K562 (cell line): ENCODE measurements at regions not wholly inside any gene's neighbourhood (a gene's known extent, or its start where the extent isn't known, plus 50 kb on each side); places are given as distances from the start of the nearest gene placed in this dataset.

Experiments
- CREB1 ChIP-seq, 2 experiments: sonication (generic) in 1 of 2; formaldehyde crosslinking in 1 of 2; IDR thresholded peaks; 2 replicates each; pipeline versions ENCODE4 v1.6.1 to v1.8.0; 2012 to 2022; ENCODE audit warnings: inconsistent platforms in 1 of 2, mild to moderate bottlenecking in 1 of 2, missing genetic modification reagents in 1 of 2, moderate library complexity in 1 of 2
- EHMT2 ChIP-seq: fragments of 450-650 bp; IDR thresholded peaks from 2 replicates; pipeline ENCODE4 v1.6.1; 2018; ENCODE audit warnings: antibody characterized with exemption
- ETV5 ChIP-seq: sonication (generic); formaldehyde crosslinking; IDR thresholded peaks from 2 replicates; pipeline ENCODE4 v1.4.0; 2020; ENCODE audit warnings: low read depth, mild to moderate bottlenecking, missing genetic modification reagents
- HCFC1 ChIP-seq: IDR thresholded peaks from 2 replicates; pipeline ENCODE4 v1.6.1; 2012; ENCODE audit warnings: low read depth, low read length, improper control_type of control experiment
- HNRNPH1 ChIP-seq: fragments of 200-400 bp; formaldehyde crosslinking; optimal IDR thresholded peaks from 2 replicates; pipeline ENCODE3; 2017; ENCODE audit warnings: low read depth, mild to moderate bottlenecking, low read length, moderate library complexity
- MAFG ChIP-seq: fragments of 450-650 bp; conservative IDR thresholded peaks from 2 replicates; pipeline ENCODE4 v1.6.1; 2016; ENCODE audit warnings: missing genetic modification characterization, missing compliant biosample characterization
- NFE2 ChIP-seq: IDR thresholded peaks from 2 replicates; pipeline ENCODE4 v1.6.1; 2014; ENCODE audit warnings: antibody characterized with exemption, low read depth
- POLR2B ChIP-seq: fragments of 450-650 bp; IDR thresholded peaks from 2 replicates; pipeline ENCODE4 v1.6.1; 2018; ENCODE audit warnings: low read depth; ENCODE audit not compliant: partially characterized antibody
- PRMT5 ChIP-seq: sonication (generic); formaldehyde crosslinking; IDR thresholded peaks from 2 replicates; pipeline ENCODE4 v1.5.0; 2020; ENCODE audit warnings: missing genetic modification reagents
- PTBP1 ChIP-seq: fragments of 200-400 bp; formaldehyde crosslinking; IDR thresholded peaks from 2 replicates; pipeline ENCODE4 v1.6.1; 2017; ENCODE audit warnings: low read depth, low read length
- PURB ChIP-seq: sonication (generic); formaldehyde crosslinking; IDR thresholded peaks from 2 replicates; pipeline ENCODE4 v1.9.0; 2021; ENCODE audit warnings: low read depth, mild to moderate bottlenecking, missing genetic modification reagents
- SMARCA4 ChIP-seq: fragments of 450-650 bp; IDR thresholded peaks from 2 replicates; pipeline ENCODE4 v1.6.1; 2016
- SP1 ChIP-seq: sonication (generic); formaldehyde crosslinking; IDR thresholded peaks from 2 replicates; pipeline ENCODE4 v1.8.1; 2022; ENCODE audit warnings: mild to moderate bottlenecking, missing genetic modification reagents
- TARDBP ChIP-seq: fragments of 450-650 bp; IDR thresholded peaks from 2 replicates; pipeline ENCODE4 v1.6.1; 2016
- TRIM24 ChIP-seq, 2 experiments: fragments of 450-650 bp; IDR thresholded peaks; 2 replicates each; pipeline ENCODE4 v1.6.1; 2016
- YBX1 ChIP-seq: fragments of 450-650 bp; IDR thresholded peaks from 2 replicates; pipeline ENCODE4 v1.7.1; 2016; ENCODE audit warnings: mild to moderate bottlenecking
- ZNF778 ChIP-seq: fragments of 450-650 bp; formaldehyde crosslinking; IDR thresholded peaks from 2 replicates; pipeline ENCODE4 v1.4.0; 2020; ENCODE audit warnings: mild to moderate bottlenecking, moderate library complexity
- TF ChIP-seq, protein P1 (sequence below), 2 experiments: fragments of 450-650 bp in 1 of 2; sonication (generic) in 1 of 2; formaldehyde crosslinking in 1 of 2; IDR thresholded peaks in 1 of 2; conservative IDR thresholded peaks in 1 of 2; 2 replicates each; pipeline versions ENCODE4 v1.6.1 to v1.8.1; 2016 to 2023; ENCODE audit warnings: mild to moderate bottlenecking in 2 of 2, moderate library complexity in 2 of 2, inconsistent platforms in 1 of 2, missing genetic modification reagents in 1 of 2
- TF ChIP-seq, protein P2 (sequence below): IDR thresholded peaks from 2 replicates; pipeline ENCODE4 v1.6.1; 2011; ENCODE audit warnings: borderline replicate concordance, low read depth, mild to moderate bottlenecking, moderate library complexity, low read length; ENCODE audit not compliant: insufficient read depth, poor library complexity, severe bottlenecking
- TF ChIP-seq, protein P3 (sequence below): fragments of 450-650 bp; IDR thresholded peaks from 2 replicates; pipeline ENCODE4 v1.6.1; 2017; ENCODE audit warnings: antibody characterized with exemption, mild to moderate bottlenecking
- TF ChIP-seq, protein P4 (sequence below): fragments of 450-650 bp; formaldehyde crosslinking; IDR thresholded peaks from 2 replicates; pipeline ENCODE4 v1.4.0; 2022; ENCODE audit warnings: missing genetic modification characterization

DNA sequence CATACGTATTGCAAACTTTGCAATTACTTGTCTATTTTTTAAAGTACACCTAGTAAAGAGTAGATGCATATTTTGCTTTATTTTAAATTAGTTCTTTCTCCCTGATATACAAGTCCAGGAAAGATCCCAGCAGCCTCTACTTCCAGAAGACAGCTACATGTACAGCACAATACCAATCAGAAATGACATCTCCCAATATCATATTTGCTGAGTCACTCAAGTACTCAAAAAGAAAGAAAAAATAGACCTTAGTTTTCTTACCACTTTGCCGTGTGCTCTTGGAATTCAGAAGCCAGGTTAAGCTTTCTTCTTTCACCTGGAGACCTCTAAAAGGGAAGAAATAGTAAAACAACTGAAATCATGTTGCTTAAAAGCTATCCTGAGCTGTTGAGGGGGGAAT is 412.6 kb upstream of the RUNX1 start (continued):
- TF ChIP-seq, protein P1, sequence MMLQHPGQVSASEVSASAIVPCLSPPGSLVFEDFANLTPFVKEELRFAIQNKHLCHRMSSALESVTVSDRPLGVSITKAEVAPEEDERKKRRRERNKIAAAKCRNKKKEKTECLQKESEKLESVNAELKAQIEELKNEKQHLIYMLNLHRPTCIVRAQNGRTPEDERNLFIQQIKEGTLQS (IDR thresholded peaks at IDR 0.05) = no peak
- TF ChIP-seq, protein P1 (CRISPR knock-in tag; conservative IDR thresholded peaks at IDR 0.05) = no peak
- TF ChIP-seq EHMT2 (no peak), PRMT5 (CRISPR knock-in tag) (no peak), MAFG (tag) (peak; percentile 99), HCFC1 (no peak), NFE2 (peak; percentile 99), TRIM24 (IDR thresholded peaks at IDR 0.05) (0 out of 4 replicates have a peak, but pooled peaks of 1 of the 2 experiments have one; percentile 15), YBX1 (no peak), PURB (CRISPR knock-in tag) (no peak), SMARCA4 (peak; percentile 69), HNRNPH1 (no peak), ETV5 (CRISPR knock-in tag) (no peak), SP1 (no peak), TARDBP (no peak), POLR2B (no peak), CREB1 (IDR thresholded peaks at IDR 0.05) (no peak), CREB1 (CRISPR knock-in tag; IDR thresholded peaks at IDR 0.05) (no peak), ZNF778 (CRISPR knock-in tag) (no peak), PTBP1 (no peak)
- TF ChIP-seq, protein P2, sequence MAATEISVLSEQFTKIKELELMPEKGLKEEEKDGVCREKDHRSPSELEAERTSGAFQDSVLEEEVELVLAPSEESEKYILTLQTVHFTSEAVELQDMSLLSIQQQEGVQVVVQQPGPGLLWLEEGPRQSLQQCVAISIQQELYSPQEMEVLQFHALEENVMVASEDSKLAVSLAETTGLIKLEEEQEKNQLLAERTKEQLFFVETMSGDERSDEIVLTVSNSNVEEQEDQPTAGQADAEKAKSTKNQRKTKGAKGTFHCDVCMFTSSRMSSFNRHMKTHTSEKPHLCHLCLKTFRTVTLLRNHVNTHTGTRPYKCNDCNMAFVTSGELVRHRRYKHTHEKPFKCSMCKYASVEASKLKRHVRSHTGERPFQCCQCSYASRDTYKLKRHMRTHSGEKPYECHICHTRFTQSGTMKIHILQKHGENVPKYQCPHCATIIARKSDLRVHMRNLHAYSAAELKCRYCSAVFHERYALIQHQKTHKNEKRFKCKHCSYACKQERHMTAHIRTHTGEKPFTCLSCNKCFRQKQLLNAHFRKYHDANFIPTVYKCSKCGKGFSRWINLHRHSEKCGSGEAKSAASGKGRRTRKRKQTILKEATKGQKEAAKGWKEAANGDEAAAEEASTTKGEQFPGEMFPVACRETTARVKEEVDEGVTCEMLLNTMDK = no peak
- TF ChIP-seq, protein P3, sequence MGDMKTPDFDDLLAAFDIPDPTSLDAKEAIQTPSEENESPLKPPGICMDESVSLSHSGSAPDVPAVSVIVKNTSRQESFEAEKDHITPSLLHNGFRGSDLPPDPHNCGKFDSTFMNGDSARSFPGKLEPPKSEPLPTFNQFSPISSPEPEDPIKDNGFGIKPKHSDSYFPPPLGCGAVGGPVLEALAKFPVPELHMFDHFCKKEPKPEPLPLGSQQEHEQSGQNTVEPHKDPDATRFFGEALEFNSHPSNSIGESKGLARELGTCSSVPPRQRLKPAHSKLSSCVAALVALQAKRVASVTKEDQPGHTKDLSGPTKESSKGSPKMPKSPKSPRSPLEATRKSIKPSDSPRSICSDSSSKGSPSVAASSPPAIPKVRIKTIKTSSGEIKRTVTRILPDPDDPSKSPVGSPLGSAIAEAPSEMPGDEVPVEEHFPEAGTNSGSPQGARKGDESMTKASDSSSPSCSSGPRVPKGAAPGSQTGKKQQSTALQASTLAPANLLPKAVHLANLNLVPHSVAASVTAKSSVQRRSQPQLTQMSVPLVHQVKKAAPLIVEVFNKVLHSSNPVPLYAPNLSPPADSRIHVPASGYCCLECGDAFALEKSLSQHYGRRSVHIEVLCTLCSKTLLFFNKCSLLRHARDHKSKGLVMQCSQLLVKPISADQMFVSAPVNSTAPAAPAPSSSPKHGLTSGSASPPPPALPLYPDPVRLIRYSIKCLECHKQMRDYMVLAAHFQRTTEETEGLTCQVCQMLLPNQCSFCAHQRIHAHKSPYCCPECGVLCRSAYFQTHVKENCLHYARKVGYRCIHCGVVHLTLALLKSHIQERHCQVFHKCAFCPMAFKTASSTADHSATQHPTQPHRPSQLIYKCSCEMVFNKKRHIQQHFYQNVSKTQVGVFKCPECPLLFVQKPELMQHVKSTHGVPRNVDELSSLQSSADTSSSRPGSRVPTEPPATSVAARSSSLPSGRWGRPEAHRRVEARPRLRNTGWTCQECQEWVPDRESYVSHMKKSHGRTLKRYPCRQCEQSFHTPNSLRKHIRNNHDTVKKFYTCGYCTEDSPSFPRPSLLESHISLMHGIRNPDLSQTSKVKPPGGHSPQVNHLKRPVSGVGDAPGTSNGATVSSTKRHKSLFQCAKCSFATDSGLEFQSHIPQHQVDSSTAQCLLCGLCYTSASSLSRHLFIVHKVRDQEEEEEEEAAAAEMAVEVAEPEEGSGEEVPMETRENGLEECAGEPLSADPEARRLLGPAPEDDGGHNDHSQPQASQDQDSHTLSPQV = peak; percentile 73
- TF ChIP-seq, protein P4, sequence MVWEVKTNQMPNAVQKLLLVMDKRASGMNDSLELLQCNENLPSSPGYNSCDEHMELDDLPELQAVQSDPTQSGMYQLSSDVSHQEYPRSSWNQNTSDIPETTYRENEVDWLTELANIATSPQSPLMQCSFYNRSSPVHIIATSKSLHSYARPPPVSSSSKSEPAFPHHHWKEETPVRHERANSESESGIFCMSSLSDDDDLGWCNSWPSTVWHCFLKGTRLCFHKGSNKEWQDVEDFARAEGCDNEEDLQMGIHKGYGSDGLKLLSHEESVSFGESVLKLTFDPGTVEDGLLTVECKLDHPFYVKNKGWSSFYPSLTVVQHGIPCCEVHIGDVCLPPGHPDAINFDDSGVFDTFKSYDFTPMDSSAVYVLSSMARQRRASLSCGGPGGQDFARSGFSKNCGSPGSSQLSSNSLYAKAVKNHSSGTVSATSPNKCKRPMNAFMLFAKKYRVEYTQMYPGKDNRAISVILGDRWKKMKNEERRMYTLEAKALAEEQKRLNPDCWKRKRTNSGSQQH (CRISPR knock-in tag) = no peak
